Inflammatory macrophage treated with lipopolysaccharide for 4 hours (primary cell): ENCODE measurements at regions not wholly inside any gene's neighbourhood (a gene's known extent, or its start where the extent isn't known, plus 50 kb on each side); places are given as distances from the start of the nearest gene placed in this dataset.
A peak's percentile ranks its signal among the peaks of the same experiment; 100 is the strongest.
"Not testable (repeated sequence)": the region's sequence is repeated elsewhere in the genome, so short reads cannot be mapped to it uniquely, and the experiment has no call there.

Experiments used
- DNase-seq: peaks from one replicate; pipeline ENCODE4 v3.0.0-alpha.2; 2020

GRCh38 chr5:101159006-101159405 lies 255.9 kb upstream of the ST8SIA4 start:
- no peak for DNase-seq

GRCh38 chr5:101153526-101153925 lies 250.4 kb upstream of the ST8SIA4 start:
- DNase-seq: no peak

DNA sequence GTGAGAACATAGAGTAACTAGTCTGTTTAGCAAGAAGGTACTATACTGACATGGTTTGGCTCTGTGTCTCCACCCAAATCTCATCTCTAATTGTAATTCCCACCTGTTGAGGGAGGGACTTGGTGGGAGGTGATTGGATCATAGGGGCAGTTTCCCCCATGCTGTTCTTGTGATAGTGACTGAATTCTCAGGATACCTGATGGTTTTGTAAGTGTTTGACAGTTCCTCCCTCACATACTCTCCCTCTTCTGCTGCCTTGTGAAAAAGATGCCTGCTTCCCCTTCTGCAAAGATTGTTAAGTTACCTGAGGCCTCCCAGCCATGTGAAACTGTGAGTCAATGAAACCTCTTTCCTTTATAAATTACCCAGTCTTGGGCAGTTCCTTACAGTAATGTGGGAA lies 240.4 kb upstream of the ST8SIA4 start:
- no peak for DNase-seq

GRCh38 chr5:101142102-101142501 lies 239.0 kb upstream of the ST8SIA4 start:
- no peak for DNase-seq

- no peak for DNase-seq
These were observed 233.4 kb upstream of the ST8SIA4 start for GRCh38 chr5:101136454-101136853.

GRCh38 chr5:101123363-101123762 lies 220.3 kb upstream of the ST8SIA4 start:
- no peak for DNase-seq

GRCh38 chr5:101112645-101113044 lies 209.6 kb upstream of the ST8SIA4 start:
- no peak for DNase-seq

- DNase-seq: no peak
These were observed 200.8 kb upstream of the ST8SIA4 start for GRCh38 chr5:101103874-101104273.

DNA sequence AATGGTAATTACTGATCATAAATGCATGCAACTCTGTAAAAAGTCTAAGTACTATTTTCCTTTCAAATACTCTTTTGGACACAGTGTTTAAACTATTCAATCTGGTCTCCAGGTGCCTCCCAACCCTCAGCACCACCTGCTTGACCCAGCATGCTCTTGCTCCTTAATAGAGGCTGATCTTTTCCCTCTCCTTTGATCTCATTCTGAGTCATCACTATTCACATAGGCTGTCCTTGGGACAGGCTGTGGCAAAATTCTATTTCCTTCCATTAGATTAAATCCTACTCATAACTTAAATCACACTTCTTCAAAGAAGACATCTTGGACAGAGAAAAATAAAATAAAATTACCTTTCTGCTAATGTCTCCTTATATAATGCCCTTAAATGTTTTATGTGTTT lies 199.4 kb upstream of the ST8SIA4 start:
- DNase-seq: no peak

DNA sequence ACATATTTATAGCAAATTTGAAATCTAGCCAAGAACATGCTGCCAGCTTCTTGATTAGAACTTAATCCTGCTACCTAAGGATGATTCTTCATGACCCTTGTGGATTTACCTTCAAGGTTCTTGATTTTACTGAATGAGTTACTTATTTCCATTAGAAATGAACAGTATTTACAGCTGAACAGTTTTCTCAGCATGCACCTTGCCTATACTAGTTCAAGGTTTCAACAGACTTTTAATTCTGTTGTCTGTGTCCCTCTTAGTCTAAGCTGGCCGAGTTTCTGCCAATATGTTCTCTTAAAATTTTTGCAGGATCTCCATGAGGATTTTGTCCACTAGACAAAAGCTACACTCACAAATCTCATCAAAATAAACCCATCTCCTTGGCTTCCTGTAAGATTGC lies 188.8 kb upstream of the ST8SIA4 start:
- DNase-seq: no peak

- DNase-seq: no peak
These were observed 181.3 kb upstream of the ST8SIA4 start for GRCh38 chr5:101084353-101084752.

GRCh38 chr5:101080462-101081240 lies 177.6 kb upstream of the ST8SIA4 start:
- no peak for DNase-seq

- DNase-seq: no peak
These were observed 165.2 kb upstream of the ST8SIA4 start for GRCh38 chr5:101068298-101068697.

DNA sequence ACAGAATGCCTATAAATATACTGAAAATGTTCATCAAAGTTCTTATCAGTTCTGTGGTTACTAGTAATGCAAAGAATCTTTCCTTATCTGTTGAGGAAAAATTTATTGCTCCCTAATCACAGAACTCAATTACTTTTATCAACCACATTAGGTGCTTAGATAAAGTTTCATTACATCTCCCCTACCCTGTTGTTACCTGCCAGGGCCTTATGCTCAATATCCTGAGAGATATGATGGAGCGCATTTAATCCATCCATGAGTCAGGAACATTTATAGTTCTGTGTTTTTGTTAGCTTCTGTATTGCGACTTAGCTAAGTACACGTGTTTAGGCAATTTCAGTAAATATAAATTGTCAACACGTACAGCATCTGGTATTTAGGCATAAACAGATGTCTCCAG lies 164.3 kb upstream of the ST8SIA4 start:
- no peak for DNase-seq

DNA sequence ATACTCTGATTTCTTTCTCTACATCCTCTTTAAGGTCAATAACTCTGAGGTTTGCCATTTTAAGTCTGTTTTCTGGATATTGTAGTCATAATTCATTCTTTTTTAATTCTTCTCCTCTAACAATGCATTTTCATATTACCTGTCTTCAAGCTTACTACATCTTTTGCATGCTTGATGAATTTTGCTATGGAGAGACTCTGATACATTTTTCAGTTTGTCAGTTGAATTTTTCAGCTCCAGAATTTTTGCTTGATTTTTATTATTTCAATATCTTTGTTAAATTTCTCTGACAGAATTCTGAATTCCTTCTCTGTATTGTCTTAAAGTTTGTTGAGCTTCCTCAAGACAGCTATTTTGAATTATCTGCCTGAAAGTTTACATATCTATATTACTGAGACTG lies 159.8 kb upstream of the ST8SIA4 start:
- DNase-seq: no peak

- DNase-seq: no peak
These were observed 144.1 kb upstream of the ST8SIA4 start for GRCh38 chr5:101047181-101047580.

GRCh38 chr5:101045689-101046088 lies 142.6 kb upstream of the ST8SIA4 start:
- peak; percentile 18 for DNase-seq

GRCh38 chr5:101040002-101040401 lies 136.9 kb upstream of the ST8SIA4 start:
- not testable (repeated sequence) for DNase-seq

DNA sequence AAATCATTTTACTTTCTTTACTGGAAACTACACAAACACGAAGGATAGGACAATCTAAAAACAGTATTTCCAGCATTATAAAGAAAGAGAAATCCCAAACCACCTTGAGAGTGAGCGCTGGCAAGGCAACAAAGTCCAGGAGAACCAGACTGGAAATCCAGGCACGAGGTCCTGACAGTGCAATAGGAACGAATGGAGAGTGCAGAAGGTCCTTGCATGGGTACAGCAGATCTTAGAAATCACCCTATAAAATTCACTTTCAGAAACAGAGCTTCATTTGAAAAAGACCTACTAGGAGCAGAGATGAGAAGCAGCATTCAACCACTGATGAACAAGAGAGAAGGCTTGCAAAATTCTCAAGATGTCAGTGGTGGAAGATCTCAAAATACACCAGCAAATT lies 133.7 kb upstream of the ST8SIA4 start:
- DNase-seq: no peak

DNA sequence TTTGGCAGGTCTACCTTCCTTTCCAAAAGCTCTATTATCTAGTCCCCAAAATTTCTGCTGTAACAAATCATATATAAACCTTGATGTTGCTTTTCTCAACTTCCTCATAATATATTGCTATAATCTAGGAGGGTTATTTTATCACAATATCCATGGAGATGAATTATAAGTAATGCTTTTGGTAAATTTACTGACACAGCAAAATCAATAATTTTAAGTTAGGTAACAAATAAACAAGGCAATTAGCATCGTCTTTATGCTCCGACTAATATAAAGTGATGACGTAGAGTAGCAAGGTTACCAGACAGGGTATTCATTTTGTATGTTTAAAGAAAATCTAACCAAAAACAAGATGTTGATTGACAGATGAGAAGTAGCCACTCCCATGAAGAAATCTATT lies 132.3 kb upstream of the ST8SIA4 start:
- no peak for DNase-seq

DNA sequence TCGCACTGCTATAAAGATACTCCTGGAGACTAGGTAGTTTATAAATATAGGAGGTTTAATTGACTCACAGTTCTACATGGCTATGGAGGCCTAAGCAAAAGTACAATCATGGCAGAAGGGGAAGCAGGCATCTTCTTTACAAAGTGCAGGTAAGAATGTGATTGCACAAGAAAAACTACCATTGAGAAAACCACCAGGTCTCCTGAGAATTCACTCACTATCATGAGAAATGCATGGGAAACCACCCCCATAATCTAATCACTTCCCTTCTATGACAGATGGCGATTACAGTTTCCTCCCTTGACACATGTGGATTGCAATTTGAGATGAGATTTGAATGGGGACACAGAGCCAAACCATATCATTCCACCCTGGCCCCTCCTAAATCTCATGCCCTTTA lies 121.2 kb upstream of the ST8SIA4 start:
- no peak for DNase-seq

DNA sequence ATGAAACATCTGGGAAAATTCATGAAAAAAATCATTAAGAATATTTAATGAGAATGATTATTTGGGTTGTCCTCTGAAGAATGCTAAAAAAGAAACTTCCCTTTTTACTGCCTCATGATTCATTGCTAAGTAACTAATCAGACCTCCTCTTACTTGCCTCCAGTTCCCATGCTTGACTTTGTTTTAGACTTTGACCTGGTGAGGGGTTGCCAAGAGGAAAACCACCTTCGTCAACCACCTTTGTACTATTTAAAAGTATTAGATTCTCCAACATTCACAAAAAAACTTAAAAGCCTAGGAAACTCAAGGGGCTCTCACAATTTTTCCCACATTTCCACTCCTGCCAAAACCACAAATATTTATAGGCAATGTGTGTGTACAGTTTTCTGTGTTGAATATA lies 115.2 kb upstream of the ST8SIA4 start:
- DNase-seq: no peak

DNA sequence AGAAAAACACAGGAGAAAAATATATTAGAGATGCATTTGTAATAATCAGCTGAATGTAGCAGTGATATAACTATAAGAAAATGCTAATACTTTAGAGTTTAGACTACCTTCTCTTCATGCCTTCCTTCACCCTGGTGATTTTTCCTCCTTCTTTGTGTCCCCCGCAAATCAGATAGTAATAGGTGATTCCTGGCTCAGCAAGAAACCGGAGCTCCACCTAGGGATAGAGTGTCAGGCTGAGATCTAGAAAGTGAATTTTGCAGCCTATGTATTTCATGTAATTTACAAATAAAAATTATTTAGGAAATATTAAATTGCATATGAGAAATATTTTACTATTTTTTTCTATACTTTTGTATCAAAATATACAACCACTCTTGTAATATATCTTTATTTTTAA lies 109.8 kb upstream of the ST8SIA4 start:
- DNase-seq: no peak

DNA sequence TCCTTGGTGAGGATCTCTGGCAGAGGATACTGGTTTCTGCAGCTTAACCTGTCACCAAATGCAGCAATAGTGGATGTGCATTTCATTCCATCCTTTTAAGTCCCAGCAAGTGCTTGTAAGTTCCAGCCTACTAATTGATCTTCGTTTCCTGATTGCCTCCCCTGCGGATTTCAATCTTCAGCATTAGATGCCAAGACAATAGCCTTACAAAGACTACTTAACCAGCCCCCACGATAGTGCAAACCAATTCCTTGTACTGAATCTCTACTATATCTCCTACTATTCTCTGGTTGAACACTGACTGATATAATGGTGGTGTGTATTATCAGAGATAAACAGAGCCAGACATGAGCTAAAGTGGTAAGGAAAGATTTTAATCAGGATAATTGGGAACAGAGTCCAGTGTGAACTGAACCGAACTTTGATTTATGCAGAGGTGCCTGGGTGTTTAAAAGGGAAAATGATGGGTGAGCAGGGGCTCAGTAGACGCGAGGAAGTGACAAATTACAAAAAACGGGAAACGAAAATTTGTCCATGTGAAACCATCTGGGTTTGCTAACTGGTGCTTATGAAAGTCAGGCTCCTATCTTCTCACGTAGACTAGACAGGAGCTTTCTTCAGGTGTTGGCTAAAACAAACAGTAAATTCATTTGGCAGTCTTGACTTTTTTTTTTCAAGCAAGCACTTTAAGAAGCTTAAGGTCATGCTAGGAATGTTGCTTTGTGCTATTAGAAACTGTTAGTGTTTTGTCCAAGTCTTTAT lies 106.9 kb upstream of the ST8SIA4 start:
- no peak for DNase-seq

DNA sequence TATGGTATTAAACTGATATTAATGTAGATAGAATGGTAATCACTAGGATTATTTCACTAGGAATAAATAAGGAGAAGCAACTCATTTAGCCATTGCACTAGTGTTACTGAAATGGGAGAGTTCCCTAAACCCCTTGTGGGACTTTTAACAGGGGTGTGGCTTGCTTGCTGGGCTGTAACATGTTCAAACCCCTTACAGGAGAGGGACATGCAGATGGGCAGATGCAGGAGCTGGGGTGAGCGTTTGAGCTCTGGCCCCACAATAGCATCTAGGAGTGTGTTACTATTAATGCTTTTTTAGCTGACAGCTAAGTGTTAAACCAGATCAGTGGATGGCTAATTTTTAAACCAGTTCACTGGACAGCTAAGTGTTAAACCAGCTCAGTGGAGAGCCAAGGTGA lies 89.3 kb upstream of the ST8SIA4 start:
- no peak for DNase-seq
